ENCODE measurements at regions not wholly inside any gene's neighbourhood (a gene's known extent, or its start where the extent isn't known, plus 50 kb on each side); places are given as distances from the start of the nearest gene placed in this dataset.

DNA sequence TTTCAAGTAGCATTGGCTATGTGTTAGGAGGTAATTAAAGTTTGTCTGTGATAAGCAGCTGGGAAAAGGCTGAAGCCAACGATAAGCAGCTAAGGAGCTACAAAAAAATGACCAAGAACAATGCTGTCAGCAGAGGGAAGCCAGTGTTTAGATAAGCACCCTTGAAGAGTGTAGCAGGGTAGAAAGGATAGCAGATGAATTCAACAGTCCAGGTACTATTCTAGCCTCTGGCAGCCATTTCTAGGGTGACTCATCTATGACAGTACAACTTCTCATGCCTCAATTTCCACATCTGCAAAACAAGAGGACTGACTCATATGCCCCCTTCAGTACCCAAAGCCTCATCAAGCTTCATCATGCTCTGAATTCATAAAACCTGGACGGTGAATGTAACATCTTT lies 617.6 kb upstream of the UBE2E2 start:
- no peak for TF ChIP-seq CTCF (IDR thresholded peaks at IDR 0.05; ENCODE audit: borderline replicate concordance, extremely low read depth, low read length, poor library complexity, severe bottlenecking)
- no peak for TF ChIP-seq EZH2 (IDR thresholded peaks at IDR 0.05; ENCODE audit: borderline replicate concordance, low read depth, low read length, severe bottlenecking)

All from DND-41 (cell line).